Right renal cortex interstitium (tissue), 3 donors: ENCODE measurements at regions not wholly inside any gene's neighbourhood (a gene's known extent, or its start where the extent isn't known, plus 50 kb on each side); places are given as distances from the start of the nearest gene placed in this dataset.

ENCODE experiments used
- DNase-seq, 3 donors: peaks; one replicate each; pipeline ENCODE4 v3.0.0-alpha.2; 2013; ENCODE audit warnings: low read depth in 3 of 3, low spot score in 2 of 3

- no peak for DNase-seq
Observed at GRCh38 chr2:385785-386184, 97.9 kb upstream of the ALKAL2 start.

GRCh38 chr2:385061-385460, 97.2 kb upstream of the ALKAL2 start:
- no peak for DNase-seq

GRCh38 chr2:383888-384287, 96.0 kb upstream of the ALKAL2 start:
- no peak for DNase-seq

DNA sequence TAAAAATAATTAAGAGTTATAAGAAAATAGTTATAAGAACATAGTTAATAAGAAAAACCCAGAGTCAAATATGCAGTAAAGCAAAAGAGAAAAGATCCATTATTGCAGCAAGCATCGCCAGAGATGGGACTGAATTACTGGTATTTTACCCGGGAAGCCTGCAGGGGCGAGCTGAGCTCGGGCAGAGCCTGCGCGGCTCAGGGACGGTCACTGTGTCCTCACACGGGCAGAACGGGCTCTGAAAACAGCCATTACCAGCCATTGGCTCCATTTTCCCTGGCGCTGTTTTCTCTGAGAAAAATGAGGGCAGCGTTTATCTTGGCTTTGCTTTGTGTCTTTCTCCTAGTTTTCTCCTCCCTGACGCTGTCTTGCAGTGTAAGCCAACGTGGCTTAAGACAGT, 95.3 kb upstream of the ALKAL2 start:
- no peak for DNase-seq

GRCh38 chr2:382728-383022, 94.8 kb upstream of the ALKAL2 start:
- DNase-seq: no peak

- no peak for DNase-seq
Observed at GRCh38 chr2:381941-382727, 94.2 kb upstream of the ALKAL2 start.

DNA sequence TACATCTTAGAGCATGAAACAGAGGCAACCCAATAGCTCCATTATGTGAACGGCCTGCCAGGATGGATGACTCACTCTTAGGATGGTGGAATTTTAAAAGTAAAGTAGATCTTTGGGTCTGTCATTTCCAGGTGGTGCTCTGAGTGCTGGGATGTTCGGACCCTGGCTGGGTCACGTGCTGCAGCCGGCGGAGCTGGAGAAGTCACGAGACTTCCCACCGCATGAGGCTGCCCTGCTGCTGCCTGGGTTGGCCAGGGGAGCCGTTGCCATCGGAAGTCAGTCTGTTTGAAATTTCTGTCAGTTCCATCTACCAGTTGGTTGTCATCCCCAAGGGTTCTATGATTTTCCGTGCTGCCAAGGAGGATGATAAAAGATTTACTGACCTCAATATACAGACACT, 93.3 kb upstream of the ALKAL2 start:
- no peak for DNase-seq

GRCh38 chr2:380772-381171, 92.9 kb upstream of the ALKAL2 start:
- DNase-seq: no peak

DNA sequence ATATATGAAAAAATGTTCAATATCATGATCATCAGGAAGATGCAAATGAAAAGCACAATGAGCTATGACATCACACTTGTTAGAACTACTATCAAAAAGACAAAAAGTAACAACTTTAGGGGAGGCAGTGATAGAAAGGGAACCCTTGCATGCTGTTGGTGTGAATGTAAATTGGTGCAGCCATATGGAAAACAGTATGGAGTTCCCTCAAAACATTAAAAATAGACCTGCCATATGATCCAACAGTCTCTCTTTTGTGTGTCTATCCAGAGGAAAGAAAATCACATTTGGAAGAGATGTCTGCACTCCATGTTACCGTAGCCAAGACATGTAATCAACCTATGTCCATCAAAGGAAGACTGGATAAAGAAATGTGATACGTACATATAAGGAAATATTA, 92.3 kb upstream of the ALKAL2 start:
- no peak for DNase-seq

DNA sequence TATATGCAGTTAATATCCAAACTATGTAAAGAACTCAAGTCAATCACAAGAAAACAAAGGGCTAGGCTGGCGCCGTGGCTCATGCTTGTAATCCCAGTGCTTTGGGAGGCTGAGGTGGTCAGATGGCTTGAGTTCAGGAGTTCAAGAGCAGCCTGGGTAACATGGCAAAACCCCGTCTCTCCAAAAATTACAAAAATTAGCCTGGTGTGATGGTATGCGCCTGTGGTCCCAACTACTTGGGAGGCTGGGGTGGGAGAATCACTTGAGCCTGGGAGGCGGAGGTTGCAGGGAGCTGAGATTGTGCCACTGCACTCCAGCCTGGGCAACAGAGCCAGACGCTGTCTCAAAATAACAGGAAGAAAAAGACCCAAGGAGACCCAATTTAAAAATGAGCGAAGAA, 91.9 kb upstream of the ALKAL2 start:
- DNase-seq: no peak

- no peak for DNase-seq
Observed at GRCh38 chr2:378364-378763, 90.5 kb upstream of the ALKAL2 start.

DNA sequence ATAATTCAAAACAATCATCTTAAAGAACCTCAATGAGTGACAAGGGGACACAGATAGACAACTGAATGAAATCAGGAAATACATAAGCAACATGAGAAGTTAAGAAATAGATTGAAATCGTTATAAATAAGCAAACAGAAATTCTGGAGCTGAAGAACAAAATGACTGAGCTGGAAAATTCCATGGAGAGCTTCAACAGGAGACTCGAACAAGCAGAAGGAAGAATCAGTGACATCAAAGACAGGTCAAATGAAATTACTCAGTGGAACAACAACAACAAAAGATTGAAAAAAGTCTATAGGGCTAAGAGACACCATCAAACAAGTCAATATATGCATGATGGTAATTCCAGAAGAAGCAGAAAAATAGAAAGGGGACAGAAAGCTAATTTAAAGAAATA, 89.5 kb upstream of the ALKAL2 start:
- DNase-seq: no peak

GRCh38 chr2:375956-376307, 88.0 kb upstream of the ALKAL2 start:
- no peak for DNase-seq

DNA sequence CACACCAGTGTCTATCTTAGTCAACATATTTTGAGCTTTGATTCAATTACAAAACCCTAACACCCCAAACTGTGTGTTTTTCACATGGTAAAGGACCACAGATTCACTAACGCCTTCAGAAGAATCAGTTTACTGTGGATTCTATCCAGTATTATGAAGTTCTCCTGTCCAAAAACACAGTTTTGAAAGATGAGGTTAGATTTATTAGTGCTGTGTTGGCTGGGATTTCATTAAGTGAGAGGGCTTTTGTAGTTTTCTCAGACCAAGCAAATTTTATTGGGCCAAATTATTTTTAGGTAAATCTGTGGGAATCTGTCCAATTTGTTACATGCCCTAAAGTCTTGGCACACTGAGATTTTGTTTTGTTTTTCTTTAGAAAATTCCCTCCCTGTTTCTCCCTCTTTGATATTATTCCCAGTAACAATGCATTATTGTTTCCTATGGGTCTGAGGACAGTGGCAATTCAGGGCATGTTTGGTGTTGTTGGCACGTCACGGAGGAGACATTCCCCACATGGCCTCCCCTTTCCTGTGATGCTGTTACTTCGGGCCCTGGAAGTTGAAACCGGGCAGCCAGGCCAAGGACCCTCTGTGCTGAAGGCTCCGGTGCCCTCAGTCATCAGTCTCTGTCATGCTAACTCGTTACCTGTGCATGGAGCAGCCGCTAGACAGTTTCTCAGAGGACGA, 87.5 kb upstream of the ALKAL2 start:
- no peak for DNase-seq

DNA sequence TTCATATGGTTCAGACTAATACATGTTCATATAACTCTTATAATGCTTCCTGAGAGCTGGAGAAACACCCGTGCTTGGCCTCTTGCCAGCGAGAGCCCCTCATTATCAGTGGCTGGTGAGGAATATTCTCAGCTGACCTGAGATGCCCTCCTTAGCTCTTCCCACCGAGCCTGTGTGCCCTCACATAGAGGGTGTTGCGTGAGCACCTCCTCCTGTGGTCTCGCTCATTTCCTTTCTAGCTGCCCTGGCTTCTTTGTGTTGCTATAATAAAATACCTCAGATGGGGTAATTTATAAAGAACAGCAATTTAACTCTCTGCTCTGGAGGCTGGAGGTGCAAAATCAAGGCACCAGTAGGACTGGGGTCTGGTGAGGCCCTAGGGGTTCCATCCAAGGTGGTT, 80.5 kb upstream of the ALKAL2 start:
- DNase-seq: no peak

DNA sequence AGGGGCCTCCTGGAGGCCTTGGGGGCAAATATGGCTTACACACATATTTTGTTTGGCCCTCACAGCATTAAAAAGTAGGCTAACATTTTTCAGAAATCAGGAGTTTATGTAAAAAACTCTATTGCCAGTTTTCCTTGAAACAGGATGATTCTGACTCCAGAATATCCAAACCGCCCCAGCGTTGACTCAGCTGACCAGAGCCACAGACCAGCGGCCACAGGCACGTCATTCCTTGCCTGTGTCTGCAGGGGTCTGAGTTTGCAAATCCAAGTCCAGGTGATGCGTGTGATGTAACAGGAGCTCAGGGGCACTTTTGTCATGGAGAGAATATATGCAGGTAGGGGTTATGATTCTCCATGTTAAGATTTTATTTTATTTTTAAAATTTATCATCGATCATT, 79.4 kb upstream of the ALKAL2 start:
- DNase-seq: no peak

DNA sequence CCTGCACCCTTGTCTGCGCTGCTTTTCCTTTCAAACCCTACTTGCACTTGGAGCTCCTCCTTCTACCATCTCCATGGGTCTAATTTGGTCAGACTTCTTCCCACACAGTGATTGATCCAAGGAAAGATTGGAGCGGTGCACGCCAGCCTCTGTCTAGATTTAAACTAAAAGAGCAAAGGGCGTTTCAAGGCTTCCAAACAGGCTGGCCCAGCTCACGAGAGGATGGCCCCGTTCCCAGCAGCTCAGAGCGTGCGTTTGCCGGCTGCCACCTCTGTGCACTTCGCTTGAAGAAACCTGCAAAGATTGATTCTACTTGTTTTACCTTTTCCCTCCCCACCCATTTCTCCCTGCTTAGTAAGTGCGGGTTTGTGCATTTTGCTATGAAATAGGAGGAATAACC, 78.8 kb upstream of the ALKAL2 start:
- no peak for DNase-seq

GRCh38 chr2:365367-366275, 77.7 kb upstream of the ALKAL2 start:
- DNase-seq: no peak

DNA sequence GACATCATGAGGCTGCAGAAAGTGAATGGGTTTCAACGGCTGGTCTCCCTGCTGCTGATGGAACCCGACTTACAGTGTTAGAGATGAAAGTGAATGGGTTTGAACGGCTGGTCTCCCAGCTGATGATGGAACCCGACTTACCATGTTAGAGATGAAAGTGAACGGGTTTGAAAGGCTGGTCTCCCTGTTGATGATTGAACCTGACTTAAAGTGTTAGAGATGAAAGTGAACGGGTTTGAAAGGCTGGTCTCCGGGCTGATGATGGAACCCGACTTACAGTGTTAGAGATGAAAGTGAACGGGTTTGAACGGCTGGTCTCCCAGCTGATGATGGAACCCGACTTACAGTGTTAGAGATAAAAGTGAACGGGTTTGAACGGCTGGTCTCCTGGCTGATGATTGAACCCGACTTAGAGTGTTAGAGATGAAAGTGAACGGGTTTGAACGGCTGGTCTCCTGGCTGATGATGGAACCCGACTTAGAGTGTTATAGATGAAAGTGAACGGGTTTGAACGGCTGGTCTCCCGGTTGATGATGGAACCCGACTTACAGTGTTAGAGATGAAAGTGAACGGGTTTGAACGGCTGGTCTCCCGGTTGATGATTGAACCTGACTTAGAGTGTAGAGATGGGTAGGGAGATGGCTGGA, 76.1 kb upstream of the ALKAL2 start:
- no peak for DNase-seq

- DNase-seq: no peak
Observed at GRCh38 chr2:362924-363323, 75.0 kb upstream of the ALKAL2 start.

GRCh38 chr2:360124-360523, 72.2 kb upstream of the ALKAL2 start:
- no peak for DNase-seq
